Fibroblast of gingiva (primary cell): ENCODE measurements at regions not wholly inside any gene's neighbourhood (a gene's known extent, or its start where the extent isn't known, plus 50 kb on each side); places are given as distances from the start of the nearest gene placed in this dataset.
A peak's percentile ranks its signal among the peaks of the same experiment; 100 is the strongest.

Source experiments
- DNase-seq: peaks from one replicate; pipeline ENCODE4 v3.0.0-alpha.2; 2011; ENCODE audit warnings: low read depth

GRCh38 chr14:44297437-44297836 is 209.6 kb downstream of the FSCB start:
- DNase-seq: peak; percentile 62

DNA sequence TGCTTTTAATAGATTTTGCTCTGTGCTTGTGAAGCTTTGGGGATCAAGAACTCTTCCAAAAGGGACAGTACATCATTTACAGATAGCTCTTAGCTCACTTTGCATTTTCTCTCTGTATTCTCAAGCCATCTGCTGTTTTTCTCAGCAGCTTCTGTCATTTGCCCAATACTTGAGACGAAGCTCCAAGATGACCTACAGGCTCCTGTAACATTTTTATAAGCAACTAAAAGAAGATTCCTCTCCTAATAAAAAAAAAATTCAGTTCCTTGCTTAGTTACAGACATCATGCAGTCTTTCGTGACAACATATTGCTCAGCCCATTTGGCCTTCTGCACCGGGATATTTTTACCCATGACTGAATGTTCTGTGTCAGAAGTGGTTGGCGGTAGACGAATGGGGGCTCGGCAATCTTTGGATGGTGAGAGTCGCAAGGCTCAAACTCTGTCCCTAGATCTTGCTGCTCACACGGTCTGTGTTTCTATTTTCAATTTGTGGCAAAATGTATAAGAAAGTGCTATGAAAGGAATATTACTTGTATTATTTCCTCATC is 215.6 kb downstream of the FSCB start:
- DNase-seq: peak; percentile 71

DNA sequence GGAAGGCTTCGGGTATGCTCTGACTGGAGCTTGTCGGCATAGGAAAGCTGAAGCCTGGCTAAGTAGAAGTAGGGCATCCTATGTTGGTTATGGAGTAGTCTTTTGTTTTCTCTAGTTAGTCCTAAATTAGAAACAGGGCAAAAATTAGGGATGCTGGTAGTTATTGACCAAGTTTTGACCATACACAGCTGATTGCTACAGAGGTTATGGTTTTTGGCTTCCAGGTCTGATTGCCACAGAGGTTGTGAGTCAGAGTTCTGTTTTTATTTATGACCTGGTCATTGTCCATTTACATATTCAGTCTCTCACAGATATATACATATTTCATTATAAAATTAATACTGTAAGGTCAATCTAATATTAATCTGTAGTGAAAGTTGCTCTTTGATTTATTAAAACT is 219.2 kb downstream of the FSCB start:
- DNase-seq: peak; percentile 85

DNA sequence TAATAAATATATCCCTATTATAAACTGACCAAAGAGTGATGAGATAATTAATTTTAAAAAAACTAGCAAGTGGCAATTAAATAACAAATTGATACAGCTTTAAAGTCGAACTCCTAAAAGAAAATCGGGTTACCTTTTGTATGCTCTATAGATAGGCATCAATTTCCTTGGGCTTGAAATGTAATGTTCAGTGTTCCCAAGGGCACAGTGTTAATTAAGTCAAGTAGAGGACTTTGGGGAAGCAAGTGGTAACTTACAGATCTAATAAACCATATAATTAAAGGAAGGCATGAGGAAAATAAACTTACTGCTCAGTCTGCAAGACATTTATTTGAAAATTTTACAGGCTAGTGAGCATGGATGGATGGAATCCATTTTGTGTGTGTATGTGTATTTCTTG is 220.9 kb downstream of the FSCB start:
- no peak for DNase-seq

DNA sequence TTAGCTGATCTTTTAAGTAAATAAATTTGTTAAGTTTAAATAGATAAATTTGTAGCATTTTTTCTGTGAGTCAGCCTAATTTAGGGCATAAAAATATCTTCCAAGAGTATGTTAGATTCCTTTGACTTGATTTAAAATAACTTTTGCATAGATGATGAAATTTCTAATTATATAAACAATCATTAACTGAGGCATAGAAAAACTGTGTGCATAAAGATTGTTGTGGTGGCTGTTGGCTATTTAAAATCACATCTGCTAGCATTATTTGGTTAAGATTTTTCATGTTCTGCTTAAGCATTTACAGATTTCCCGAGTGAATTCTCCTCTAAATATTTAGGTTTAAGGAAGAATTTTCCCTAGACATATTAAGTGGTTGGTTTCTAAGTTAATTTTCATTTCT is 223.2 kb downstream of the FSCB start:
- peak; percentile 79 for DNase-seq

DNA sequence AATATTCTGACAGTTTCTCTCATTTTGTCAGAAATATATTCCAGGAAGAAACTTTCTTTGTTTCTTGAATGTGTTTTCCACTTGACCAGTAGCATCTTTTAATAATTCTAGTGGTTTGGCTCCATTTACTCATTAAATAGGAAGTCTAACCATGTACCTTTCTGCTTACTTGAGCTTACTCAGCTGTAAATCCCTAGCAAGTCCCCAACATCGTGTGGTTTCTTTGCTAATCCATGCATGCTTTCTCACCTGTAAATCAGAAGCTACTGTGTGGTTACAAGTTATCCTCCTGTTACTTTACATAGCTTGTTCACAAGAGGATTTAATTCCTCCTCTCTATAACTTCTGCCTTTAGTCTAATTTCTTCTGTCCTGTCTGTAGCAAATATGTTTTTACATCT is 227.7 kb downstream of the FSCB start:
- no peak for DNase-seq

- DNase-seq: peak; percentile 37
These were observed 235.4 kb downstream of the FSCB start for GRCh38 chr14:44271637-44272036.

DNA sequence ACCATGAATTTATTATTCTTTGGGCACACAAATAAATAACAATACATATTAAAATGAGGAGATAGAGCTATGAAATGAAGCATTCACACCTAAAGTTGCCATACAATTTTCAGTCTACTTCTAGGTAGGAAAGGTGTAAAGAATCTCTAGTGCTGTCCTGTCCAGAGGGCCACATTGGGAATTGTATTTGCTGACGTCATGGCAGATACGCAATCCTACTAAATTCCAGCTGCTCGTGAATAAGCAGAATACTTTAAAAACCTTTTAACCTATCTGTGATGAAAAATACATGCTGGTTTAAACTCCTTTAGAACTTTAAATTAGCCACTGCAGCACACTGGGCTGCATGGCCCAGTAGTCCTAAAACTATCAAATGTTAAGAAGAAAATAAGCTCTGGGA is 236.1 kb downstream of the FSCB start:
- no peak for DNase-seq

DNA sequence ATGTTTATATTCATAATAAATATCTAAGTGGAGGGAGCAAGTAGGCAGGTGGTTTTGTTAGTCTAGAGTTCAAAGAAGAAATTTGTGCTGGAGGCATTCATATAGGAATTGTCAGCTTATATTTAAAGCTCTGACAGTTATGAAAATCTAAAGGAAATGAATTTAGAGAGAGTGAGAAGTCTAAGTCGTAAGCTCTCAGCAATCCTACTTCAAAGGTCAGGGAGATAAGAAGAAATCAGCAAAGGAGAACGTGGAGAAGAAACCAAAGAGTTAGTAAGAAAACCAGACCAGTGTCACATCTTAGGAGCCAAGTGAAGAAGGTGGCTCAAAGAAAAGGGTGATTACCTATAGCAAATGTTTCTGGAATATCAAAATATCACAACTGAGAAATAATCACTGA is 241.8 kb downstream of the FSCB start:
- DNase-seq: no peak

GRCh38 chr14:44215660-44216059 is 291.4 kb downstream of the FSCB start:
- DNase-seq: no peak

GRCh38 chr14:44211718-44212117 is 295.4 kb downstream of the FSCB start:
- DNase-seq: no peak

DNA sequence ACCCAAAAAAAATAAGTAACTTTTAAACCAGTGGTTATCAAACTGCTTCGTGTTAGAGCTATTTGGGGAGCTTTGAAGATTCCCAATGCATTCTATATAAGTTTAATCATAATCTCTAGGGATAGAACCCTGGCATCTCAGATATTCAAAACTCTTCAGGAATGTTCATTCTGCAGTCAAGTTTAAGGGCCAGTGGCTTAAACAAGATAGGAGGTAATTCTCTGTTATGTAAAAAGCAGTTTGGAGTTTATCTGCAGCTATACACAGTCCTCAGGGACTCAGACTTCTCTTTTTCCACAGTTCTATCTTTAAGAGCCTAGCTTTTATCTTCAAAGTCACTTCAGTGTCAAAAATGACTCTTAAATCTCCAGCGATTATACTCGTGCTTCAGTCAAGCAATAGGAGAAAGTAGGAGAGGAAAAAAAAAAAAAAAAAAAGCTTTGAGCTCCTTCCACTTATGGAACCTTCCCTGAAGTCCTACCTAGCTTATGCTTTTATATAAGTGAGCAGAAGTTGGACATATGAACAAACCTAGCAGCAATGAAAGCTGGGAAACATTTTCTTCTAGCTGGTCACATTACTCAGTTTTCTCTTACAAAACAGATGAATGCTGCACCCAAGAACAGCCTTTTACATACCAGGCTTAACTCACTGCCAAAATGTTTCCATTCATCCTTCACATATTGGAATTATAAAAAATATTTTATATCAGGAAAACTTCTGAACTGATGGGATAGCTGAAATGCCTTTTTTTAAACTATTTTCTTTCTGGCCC is 302.8 kb downstream of the FSCB start:
- DNase-seq: peak; percentile 21

DNA sequence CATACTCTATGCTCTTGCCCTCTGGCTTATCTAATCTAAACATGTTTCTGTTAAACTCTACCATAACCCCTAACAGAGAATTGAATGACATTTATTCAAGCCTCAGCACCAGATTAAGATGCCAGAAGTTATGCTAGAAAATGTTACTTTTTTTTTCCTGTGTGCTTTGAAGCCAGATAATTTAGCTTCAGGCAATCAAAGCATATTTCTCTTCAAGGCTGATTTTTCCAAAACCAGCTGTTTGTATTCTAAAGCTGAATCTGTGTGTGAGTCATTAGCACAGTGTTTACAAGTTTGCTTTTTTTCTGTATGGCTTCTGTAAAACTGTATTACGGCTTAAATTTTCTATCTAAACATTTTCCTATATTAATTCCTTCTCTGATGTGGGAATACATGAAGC is 326.1 kb downstream of the FSCB start:
- peak; percentile 39 for DNase-seq

DNA sequence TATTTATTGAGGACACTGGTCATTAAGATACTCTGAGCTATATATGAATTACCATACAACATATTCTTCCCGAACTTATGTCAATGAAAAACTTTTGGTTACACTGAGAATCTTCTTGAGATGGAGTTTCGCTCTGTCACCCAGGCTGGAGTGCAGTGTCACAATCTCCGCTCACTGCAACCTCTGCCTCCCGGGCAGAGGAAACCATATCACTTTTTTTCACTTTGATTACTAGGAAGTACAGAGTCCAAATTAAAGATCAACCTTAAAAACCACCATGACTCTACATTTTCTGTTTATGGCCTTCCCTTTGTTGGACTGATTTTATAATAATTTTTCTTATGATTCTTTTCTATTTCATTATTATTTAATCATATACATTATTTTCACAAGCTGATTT is 336.5 kb downstream of the FSCB start:
- DNase-seq: no peak

DNA sequence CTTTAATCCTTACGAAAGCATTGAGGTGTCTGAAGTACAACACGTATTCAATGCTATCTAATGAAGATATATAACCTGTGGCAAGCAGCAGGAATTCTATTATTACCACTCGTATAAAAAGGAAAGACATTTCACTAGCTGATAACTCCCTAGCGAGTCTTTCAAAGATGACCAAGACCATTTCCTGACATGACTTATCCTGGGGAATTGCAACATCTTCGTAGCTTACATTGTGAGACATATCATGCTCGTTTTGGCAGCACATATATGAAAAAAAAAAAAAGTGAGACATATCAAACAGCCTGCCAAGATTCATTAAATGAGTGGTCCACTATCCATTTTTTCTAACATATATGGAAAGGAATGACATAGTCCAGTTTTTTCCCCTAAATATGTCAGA is 337.0 kb downstream of the FSCB start:
- DNase-seq: no peak

- DNase-seq: no peak
These were observed 338.5 kb downstream of the FSCB start for GRCh38 chr14:44168566-44168965.

DNA sequence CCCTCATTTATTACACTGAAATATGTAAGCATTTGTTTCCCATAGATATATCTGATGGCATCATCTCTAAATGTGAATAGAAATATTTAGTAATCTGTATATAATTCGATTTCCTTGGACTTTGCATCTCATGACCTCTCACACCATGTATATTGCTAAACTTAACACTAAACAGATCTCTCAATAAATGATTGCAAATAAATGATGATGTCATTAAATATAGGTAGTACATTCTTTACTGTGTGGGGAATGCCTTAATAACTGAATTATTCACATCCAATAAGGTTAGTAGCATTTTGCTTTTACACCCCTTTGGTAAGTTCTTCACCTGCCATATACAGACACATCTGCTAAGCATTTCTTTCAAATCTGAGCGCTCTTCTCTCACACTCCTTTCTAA is 340.5 kb downstream of the FSCB start:
- DNase-seq: no peak

GRCh38 chr14:44165936-44166335 is 341.1 kb downstream of the FSCB start:
- no peak for DNase-seq

DNA sequence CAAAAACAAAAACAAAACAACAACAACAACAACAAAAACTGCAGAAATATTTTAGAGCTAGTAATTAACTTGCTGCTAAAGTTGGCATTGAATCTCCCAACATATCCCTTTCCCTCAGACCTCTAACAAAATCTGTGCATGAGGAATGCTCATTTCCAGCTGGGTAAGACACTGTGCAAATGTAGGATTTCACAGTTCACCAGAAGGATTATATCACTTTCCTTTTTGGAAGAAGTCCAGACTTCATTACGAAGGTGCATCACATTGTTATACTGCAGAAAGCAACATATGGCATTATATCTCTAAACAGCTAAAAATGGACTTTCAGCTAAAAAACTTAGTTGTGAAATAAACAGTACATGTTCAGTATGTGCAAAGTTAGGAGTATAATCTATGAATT is 341.8 kb downstream of the FSCB start:
- DNase-seq: peak; percentile 9

- peak; percentile 21 for DNase-seq
These were observed 343.1 kb downstream of the FSCB start for GRCh38 chr14:44163946-44164345.

DNA sequence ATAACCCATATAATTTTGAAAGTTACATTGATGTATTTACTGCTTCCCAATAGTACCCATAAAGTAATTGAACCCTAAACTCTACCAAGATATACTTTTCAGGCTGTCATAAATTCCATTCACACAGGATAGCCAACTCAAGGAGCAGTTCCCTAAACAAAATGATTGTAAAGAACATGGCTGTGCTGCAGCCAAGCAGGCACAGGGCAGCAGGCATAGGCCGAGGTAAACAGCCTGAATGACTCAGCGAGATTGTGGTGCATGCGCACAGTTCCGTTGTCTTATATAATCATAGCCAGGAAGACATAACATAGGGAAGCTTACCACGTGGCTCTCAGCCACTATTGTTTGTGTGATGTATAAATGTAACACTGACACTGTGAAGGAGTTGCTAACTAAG is 344.9 kb downstream of the FSCB start:
- no peak for DNase-seq

GRCh38 chr14:44154874-44155273 is 352.2 kb downstream of the FSCB start:
- peak; percentile 76 for DNase-seq

DNA sequence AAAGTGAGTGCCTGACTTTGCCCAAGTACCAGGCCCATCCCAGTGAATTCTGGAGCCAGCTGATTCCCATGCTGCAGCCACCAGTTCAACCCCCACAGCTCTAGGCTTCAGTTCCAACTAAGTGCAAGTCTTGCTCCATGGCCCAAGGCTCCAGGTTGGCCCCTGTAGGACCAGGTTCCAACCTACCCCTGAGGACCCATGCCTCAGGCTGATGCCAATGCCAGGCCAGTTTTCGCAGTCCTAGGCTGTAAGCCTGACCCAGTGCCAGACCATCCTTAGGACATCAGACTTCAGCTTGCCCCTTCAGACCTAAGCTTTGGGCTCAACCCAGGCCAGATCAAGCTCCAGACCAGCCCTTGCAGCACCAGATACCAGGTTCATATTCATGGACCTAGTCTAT is 352.6 kb downstream of the FSCB start:
- no peak for DNase-seq
